Right renal pelvis (tissue), 4 donors: ENCODE measurements at regions not wholly inside any gene's neighbourhood (a gene's known extent, or its start where the extent isn't known, plus 50 kb on each side); places are given as distances from the start of the nearest gene placed in this dataset.

Experiments
- DNase-seq, 4 donors: peaks; one replicate each; pipeline ENCODE4 v3.0.0-alpha.2; 2013; ENCODE audit warnings: low read depth in 4 of 4, low spot score in 3 of 4, missing footprints in 1 of 4

DNA sequence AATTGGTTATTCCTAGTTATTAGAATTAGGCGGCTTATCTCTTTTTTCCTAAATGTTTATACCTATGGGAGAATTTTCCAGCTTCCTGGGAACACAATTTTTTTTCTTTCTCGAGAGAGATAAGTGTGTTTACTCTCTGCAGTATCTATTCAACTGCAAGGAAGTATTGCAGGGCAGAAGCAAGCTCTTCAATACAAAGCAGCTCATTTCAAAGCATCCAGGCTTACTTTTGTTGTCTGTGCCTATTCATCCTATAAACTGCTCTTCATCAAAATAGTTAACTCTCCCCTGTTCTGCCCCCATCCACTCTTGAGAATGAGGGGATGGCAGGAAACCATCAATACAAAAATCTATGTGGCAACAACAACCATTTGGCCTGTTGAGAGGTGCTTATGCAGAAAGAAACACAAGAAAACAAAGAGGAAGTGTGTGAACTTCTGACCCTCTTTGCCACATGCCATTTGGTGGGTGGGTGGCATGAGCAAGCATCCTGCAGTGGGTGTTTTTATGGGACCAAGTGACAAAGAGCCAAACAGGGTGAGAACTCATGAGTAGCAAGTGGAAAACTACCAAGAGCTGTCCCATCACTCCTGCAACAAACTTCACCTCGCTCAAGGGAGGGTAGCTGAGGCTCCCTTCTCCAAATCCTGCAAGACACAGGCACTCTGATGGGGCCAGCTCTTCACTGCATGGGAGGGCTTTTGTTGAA, 50.6 kb upstream of the MRPS6 start:
- no peak for DNase-seq

DNA sequence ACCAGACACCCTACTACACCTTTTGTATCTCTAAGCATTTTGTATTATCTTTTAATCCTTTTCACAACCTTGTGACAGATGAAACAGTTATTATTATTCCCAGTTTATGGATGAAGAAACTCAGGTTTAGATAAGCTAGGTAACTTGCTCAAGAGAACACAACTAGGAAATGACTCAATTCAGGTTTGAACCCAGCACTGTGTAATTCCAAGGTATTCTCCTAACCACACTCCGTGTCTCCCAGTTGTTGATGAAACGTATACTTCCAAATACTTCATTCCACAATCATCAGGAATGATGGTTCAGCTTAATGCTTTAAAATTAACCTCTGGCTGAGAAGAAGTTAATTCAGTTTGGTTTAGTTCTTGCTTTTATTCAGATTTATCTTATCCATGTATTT, 51.7 kb upstream of the MRPS6 start:
- no peak for DNase-seq

- no peak for DNase-seq
These were observed 52.3 kb upstream of the MRPS6 start for GRCh38 chr21:34020983-34021553.

- no peak for DNase-seq
These were observed 53.2 kb upstream of the MRPS6 start for GRCh38 chr21:34020005-34020847.

DNA sequence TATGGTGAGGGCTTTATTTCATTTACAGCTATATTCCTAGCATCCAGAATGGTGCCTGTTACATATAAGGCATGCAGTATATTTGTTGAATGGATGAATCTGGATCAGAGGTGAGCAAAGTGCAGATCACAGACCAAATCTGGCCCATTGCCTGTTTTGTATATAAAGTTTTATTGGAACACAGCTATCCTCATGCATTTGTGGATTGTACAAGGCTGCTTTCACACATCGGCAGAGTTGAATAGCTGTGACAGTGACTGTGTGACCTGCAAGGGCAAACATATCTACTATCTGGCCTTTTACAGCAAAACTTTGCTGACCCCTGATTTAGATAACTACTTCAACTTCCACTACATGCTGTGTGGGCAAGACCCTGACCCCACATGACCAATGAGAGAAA, 54.0 kb upstream of the MRPS6 start:
- DNase-seq: no peak

DNA sequence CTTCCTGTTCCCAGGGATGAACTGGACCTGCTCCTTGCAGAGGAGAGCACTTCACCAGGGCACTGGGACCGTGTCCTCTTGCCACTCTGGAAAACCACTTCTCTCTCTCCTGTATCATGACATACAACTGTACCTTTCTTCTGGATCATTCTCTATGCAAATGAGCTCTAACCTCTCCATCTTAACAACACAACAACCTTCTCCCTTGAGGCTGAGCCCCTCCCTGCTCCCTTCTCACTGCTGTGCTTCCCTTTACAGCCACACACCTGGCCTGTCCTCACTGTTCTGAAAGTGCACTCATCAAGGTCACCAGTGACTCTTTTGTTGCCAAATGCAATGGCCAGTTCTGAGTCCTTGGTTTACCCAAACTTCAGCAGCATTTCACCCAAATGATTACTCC, 54.5 kb upstream of the MRPS6 start:
- DNase-seq: no peak

DNA sequence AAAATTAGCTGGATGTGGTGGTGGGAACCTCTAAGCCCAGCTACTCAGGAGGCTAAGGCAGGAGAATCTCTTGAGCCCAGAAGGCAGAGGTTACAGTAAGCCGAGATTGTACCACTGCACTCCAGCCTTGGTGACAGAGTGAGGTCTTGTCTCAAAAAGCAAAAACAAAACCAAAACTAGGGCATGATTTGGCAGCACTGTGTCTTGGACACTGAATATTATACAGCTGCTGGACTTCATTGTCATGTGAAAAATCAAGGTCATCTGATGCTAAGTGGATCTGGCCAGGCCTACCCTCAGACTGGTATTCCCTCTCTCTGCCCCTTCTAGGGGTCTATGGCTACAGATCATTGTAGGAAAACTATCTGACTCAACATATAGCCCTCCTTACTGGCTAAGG, 55.2 kb upstream of the MRPS6 start:
- no peak for DNase-seq

GRCh38 chr21:34017039-34017961, 56.1 kb upstream of the MRPS6 start:
- DNase-seq: no peak

- no peak for DNase-seq
These were observed 60.7 kb upstream of the MRPS6 start for GRCh38 chr21:34012640-34013039.

DNA sequence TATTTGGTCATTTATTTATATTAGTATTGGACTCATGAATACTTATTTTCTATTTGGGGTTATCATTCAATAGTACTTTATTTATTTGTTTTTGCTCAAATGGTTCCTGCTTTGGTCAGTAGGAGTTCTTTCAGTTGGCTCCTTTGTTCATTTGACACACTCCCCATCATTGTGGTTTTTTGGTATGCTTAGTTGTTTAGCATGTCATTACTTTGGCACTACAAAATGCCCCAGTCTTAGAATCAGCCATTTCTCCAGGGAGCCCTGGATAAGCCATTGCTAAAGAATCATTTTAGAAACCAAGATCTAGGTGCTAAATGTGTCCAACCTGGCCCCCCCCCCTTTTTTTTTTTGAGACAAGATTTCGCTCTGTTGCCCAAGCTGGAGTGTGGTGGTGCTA, 61.7 kb upstream of the MRPS6 start:
- DNase-seq: no peak

DNA sequence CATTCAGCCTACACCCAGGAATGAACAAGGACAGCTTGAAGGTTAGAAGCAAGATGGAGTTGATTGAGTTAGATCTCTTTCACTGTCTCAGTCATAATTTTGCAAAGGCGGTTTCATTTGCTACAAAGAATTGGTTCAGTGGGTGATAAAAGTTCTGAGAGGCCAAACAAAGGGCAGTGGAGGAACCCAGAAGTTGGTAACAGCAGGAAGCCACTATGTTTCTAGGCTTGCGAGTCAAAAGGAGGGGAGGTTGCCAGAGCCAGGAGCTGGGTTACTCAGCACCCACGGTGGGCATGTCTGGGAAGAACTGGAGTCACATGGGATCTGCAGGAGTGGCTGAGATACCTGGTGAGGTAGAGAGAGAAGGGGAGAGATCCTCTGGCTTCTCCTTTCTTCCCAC, 64.2 kb upstream of the MRPS6 start:
- no peak for DNase-seq

DNA sequence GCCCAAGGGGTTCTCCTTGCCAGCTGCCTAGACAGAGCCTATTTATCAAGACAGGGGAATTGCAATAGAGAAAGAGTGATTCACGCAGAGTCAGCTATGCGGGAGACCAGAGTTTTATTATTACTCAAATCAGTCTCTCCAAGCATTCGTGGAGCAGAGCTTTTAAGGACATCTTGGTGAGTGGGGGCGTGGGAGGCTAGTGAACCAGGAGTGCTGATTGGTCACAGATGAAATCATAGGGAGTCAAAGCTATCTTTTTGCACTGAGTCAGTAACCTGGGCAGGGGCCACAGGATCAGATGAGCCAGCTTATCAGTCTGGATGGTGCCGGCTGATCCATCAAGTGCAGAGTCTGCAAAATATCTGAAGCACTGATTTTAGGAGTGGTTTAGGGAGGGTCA, 64.8 kb upstream of the MRPS6 start:
- no peak for DNase-seq

- no peak for DNase-seq
These were observed 66.7 kb upstream of the MRPS6 start for GRCh38 chr21:34006611-34007168.

GRCh38 chr21:34004974-34005373, 68.4 kb upstream of the MRPS6 start:
- DNase-seq: no peak

- no peak for DNase-seq
These were observed 69.1 kb upstream of the MRPS6 start for GRCh38 chr21:34004013-34004938.

- DNase-seq: no peak
These were observed 70.0 kb upstream of the MRPS6 start for GRCh38 chr21:34003428-34003827.

- DNase-seq: no peak
These were observed 73.0 kb upstream of the MRPS6 start for GRCh38 chr21:34000375-34000774.

GRCh38 chr21:33998809-33999208, 74.6 kb upstream of the MRPS6 start:
- DNase-seq: no peak

DNA sequence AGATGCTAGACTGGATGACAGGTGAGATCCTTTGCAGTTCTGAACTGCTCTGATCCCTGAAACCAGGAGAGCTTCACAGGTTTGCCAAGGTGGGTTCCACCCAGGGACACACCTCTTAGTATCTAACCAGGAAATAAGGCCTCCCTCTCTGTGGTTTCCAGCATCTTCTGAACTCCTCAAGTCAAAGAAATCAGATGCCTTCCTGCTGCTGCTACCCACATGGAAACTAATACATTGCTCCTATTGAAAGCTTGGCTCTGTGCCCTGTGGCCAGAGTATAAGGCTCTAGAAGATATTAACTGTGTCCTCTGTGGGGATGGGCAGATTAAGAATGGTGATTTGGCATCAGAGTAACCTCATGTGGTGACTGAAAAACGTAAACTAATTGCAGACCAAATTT, 75.0 kb upstream of the MRPS6 start:
- no peak for DNase-seq
